Gastrocnemius medialis (tissue), 4 donors: ENCODE measurements at regions not wholly inside any gene's neighbourhood (a gene's known extent, or its start where the extent isn't known, plus 50 kb on each side); places are given as distances from the start of the nearest gene placed in this dataset.

Experiments
- CTCF ChIP-seq, 5 experiments: fragments of 450-650 bp in 3 of 5; fragments of 200-600 bp in 2 of 5; sonication (generic) in 2 of 5; IDR thresholded peaks in 4 of 5; conservative IDR thresholded peaks in 1 of 5; 1 replicate in 4 of 5; 2 replicates in 1 of 5; pipeline ENCODE4 v1.5.1; 2016 to 2019; ENCODE audit warnings: antibody characterized with exemption in 5 of 5, mild to moderate bottlenecking in 3 of 5, moderate library complexity in 3 of 5
- POLR2A ChIP-seq, 2 donors: fragments of 450-650 bp; IDR thresholded peaks; one replicate each; pipeline ENCODE4 v1.6.1; 2017; ENCODE audit warnings: antibody characterized with exemption in 2 of 2, mild to moderate bottlenecking in 2 of 2, moderate library complexity in 2 of 2

- no peak for TF ChIP-seq CTCF (IDR thresholded peaks at IDR 0.05 in 4 of 5, conservative IDR thresholded peaks at IDR 0.05 in 1 of 5)
- TF ChIP-seq POLR2A (IDR thresholded peaks at IDR 0.05): no peak
Measured at GRCh38 chr2:16194096-16194390, 253.7 kb downstream of the MYCN start.
